Neuronal stem cell (in vitro differentiated cells): ENCODE measurements at regions not wholly inside any gene's neighbourhood (a gene's known extent, or its start where the extent isn't known, plus 50 kb on each side); places are given as distances from the start of the nearest gene placed in this dataset.
"Not testable (repeated sequence)": the region's sequence is repeated elsewhere in the genome, so short reads cannot be mapped to it uniquely, and the experiment has no call there.

Experiments used
- DNase-seq: peaks from one replicate; pipeline ENCODE4 v3.0.0-alpha.2; 2013; ENCODE audit warnings: low spot score
- H2AFZ ChIP-seq: one replicate; pipeline ENCODE4 v1.6.1; 2013; ENCODE audit warnings: mild to moderate bottlenecking, low read length, inconsistent platforms
- H2AK5ac ChIP-seq: 2 replicates; pipeline ENCODE4 v1.6.1; 2013; ENCODE audit warnings: low read depth, mild to moderate bottlenecking, inconsistent platforms, low read length, moderate library complexity, mixed read lengths
- H2BK120ac ChIP-seq: 2 replicates; pipeline ENCODE4 v1.6.1; 2013; ENCODE audit warnings: low read depth, mild to moderate bottlenecking, inconsistent platforms, low read length, moderate library complexity, mixed read lengths
- H2BK12ac ChIP-seq: one replicate; pipeline ENCODE4 v1.6.1; 2013; ENCODE audit warnings: low read length, inconsistent platforms
- H2BK15ac ChIP-seq: 2 replicates; pipeline ENCODE4 v1.6.1; 2013; ENCODE audit warnings: mild to moderate bottlenecking, low read length, inconsistent platforms, mixed read lengths
- H2BK5ac ChIP-seq: one replicate; pipeline ENCODE4 v1.6.1; 2013; ENCODE audit warnings: inconsistent platforms, mild to moderate bottlenecking, low read length, moderate library complexity
- H3K14ac ChIP-seq: one replicate; pipeline ENCODE4 v1.6.1; 2013; ENCODE audit warnings: low read length, inconsistent platforms
- H3K18ac ChIP-seq: 2 replicates; pipeline ENCODE4 v1.6.1; 2013; ENCODE audit warnings: low read length, inconsistent platforms
- H3K23ac ChIP-seq: 2 replicates; pipeline ENCODE4 v1.6.1; 2013; ENCODE audit warnings: low read depth, mild to moderate bottlenecking, mixed read lengths, low read length, inconsistent platforms; ENCODE audit not compliant: poor library complexity
- H3K27ac ChIP-seq: replicated peaks from 3 replicates; pipeline ENCODE4 v1.5.1; 2013; ENCODE audit warnings: low read length, inconsistent platforms
- H3K27me3 ChIP-seq, 3 experiments: 2 replicates each; pipeline ENCODE4 v1.6.1; 2013; ENCODE audit warnings: low read length in 3 of 3, mild to moderate bottlenecking in 2 of 3, inconsistent platforms in 1 of 3, low read depth in 1 of 3, mixed read lengths in 1 of 3, moderate library complexity in 1 of 3; ENCODE audit not compliant: control insufficient read depth in 3 of 3, insufficient read depth in 3 of 3
- H3K36me3 ChIP-seq, 2 donors: replicated peaks in 1 of 2; 2 replicates each; pipeline ENCODE4 v1.6.1; 2013; ENCODE audit warnings: low read length in 2 of 2; ENCODE audit not compliant: control insufficient read depth in 2 of 2, insufficient read depth in 2 of 2
- H3K4ac ChIP-seq: 2 replicates; pipeline ENCODE4 v1.6.1; 2013; ENCODE audit warnings: inconsistent platforms, mild to moderate bottlenecking, low read length, moderate library complexity
- H3K4me1 ChIP-seq, 2 donors: 1 replicate in 1 of 2; 2 replicates in 1 of 2; pipeline ENCODE4 v1.6.1; 2013; ENCODE audit warnings: low read length in 2 of 2, low read depth in 1 of 2; ENCODE audit not compliant: control insufficient read depth in 2 of 2, insufficient read depth in 1 of 2
- H3K4me2 ChIP-seq: one replicate; pipeline ENCODE4 v1.6.1; 2013; ENCODE audit warnings: mild to moderate bottlenecking, low read length, inconsistent platforms; ENCODE audit not compliant: insufficient read depth, poor library complexity, severe bottlenecking
- H3K4me3 ChIP-seq, 2 donors: 2 replicates each; pipeline ENCODE4 v1.5.1; 2013; ENCODE audit warnings: low read length in 2 of 2, mild to moderate bottlenecking in 2 of 2, inconsistent platforms in 1 of 2, moderate library complexity in 1 of 2
- H3K79me1 ChIP-seq: one replicate; pipeline ENCODE4 v1.6.1; 2013; ENCODE audit warnings: low read depth, mild to moderate bottlenecking, inconsistent platforms, low read length, moderate library complexity
- H3K9ac ChIP-seq: one replicate; pipeline ENCODE4 v1.6.1; 2013; ENCODE audit warnings: mild to moderate bottlenecking, low read depth, low read length, inconsistent platforms; ENCODE audit not compliant: poor library complexity
- H3K9me3 ChIP-seq, 2 donors: replicated peaks in 1 of 2; 2 replicates each; pipeline versions ENCODE3 to v1.6.1; 2013; ENCODE audit warnings: low read length in 2 of 2, mild to moderate bottlenecking in 2 of 2, inconsistent platforms in 1 of 2, low read depth in 1 of 2, mixed read lengths in 1 of 2, moderate library complexity in 1 of 2; ENCODE audit not compliant: control insufficient read depth in 2 of 2, insufficient read depth in 1 of 2
- H4K8ac ChIP-seq: one replicate; pipeline ENCODE4 v1.6.1; 2013; ENCODE audit warnings: low read depth, mild to moderate bottlenecking, inconsistent platforms, low read length, moderate library complexity
- H4K91ac ChIP-seq: one replicate; pipeline ENCODE4 v1.6.1; 2013; ENCODE audit warnings: low read length, low read depth, mild to moderate bottlenecking, inconsistent platforms; ENCODE audit not compliant: poor library complexity
- WGBS, 2 donors: extraction: QIAGEN DNeasy Blood & Tissue Kit; methylation state at CpG; one replicate each; pipeline ENCODE4 v1.1.7; 2013; ENCODE audit warnings: missing lambda C conversion rate in 2 of 2, mixed read lengths in 1 of 2; ENCODE audit not compliant: insufficient read length in 2 of 2, insufficient replicate concordance in 1 of 2; ENCODE audit errors: extremely low coverage in 2 of 2; 5-methylcytosine and 5-hydroxymethylcytosine counted together

GRCh38 chr6:119749335-119749734 is 399.8 kb upstream of the MAN1A1 start:
- Histone ChIP-seq H3K4me3 (no peak overlapping the region), H4K8ac (no peak overlapping the region), H3K9ac (no peak overlapping the region), H3K23ac (no peak overlapping the region), H3K27ac (no peak overlapping the region), H2BK120ac (no peak overlapping the region), H3K4me2 (no peak overlapping the region), H2BK5ac (no peak overlapping the region), H3K14ac (no peak overlapping the region), H3K4ac (no peak overlapping the region), H4K91ac (no peak overlapping the region), H3K9me3 (no peaks in the 10 kb centered on the region), H2AFZ (no peak overlapping the region), H3K4me1 (no peaks in the 10 kb centered on the region), H2BK12ac (no peak overlapping the region), H2AK5ac (no peak overlapping the region), H3K79me1 (no peaks in the 10 kb centered on the region), H2BK15ac (no peak overlapping the region), H3K18ac (no peak overlapping the region), H3K27me3 (no peaks in the 10 kb centered on the region), H3K36me3 (no peaks in the 10 kb centered on the region)
- no CpG with 5 or more reads among the region's 4 CpGs for WGBS, 2 donors
- DNase-seq, result no peak

GRCh38 chr6:119748535-119748934 is 399.0 kb upstream of the MAN1A1 start:
- H3K79me1 ChIP-seq, H3K27ac ChIP-seq, H2BK120ac ChIP-seq, H3K27me3 ChIP-seq, H2BK15ac ChIP-seq, H2AFZ ChIP-seq, H2BK12ac ChIP-seq, H3K4me3 ChIP-seq, H4K91ac ChIP-seq, H3K4me2 ChIP-seq, H3K23ac ChIP-seq, H3K18ac ChIP-seq, H3K4me1 ChIP-seq, H3K9ac ChIP-seq, H3K14ac ChIP-seq, H2BK5ac ChIP-seq, H3K4ac ChIP-seq, H3K36me3 ChIP-seq, H2AK5ac ChIP-seq, DNase-seq, H3K9me3 ChIP-seq, H4K8ac ChIP-seq: not testable (repeated sequence)
- WGBS, 2 donors, result no CpG with 5 or more reads among the region's 3 CpGs

GRCh38 chr6:119742188-119742803 is 392.7 kb upstream of the MAN1A1 start:
- no peak overlapping the region for H2BK15ac ChIP-seq
- no peak overlapping the region for H3K4me3 ChIP-seq
- H3K27me3 ChIP-seq, result no peaks in the 10 kb centered on the region
- H4K91ac ChIP-seq, result no peak overlapping the region
- DNase-seq, result peak; percentile 69
- H3K18ac ChIP-seq, result no peak overlapping the region
- H3K23ac ChIP-seq, result no peak overlapping the region
- no peak overlapping the region for H2BK12ac ChIP-seq
- H3K27ac ChIP-seq, result no peak overlapping the region
- H3K4me1 ChIP-seq, result peaks cover 0 to 2% of the 10 kb centered on the region in 2 donors
- no peaks in the 10 kb centered on the region for H3K36me3 ChIP-seq
- H2AFZ ChIP-seq, result no peak overlapping the region
- H2AK5ac ChIP-seq, result no peak overlapping the region
- H3K4me2 ChIP-seq, result no peak overlapping the region
- no peak overlapping the region for H3K14ac ChIP-seq
- no peak overlapping the region for H2BK120ac ChIP-seq
- no peak overlapping the region for H2BK5ac ChIP-seq
- H3K9me3 ChIP-seq, result no peaks in the 10 kb centered on the region
- H4K8ac ChIP-seq, result no peak overlapping the region
- no peaks in the 10 kb centered on the region for H3K79me1 ChIP-seq
- H3K4ac ChIP-seq, result no peak overlapping the region
- WGBS, 2 donors, result no CpG with 5 or more reads among the region's 6 CpGs
- no peak overlapping the region for H3K9ac ChIP-seq

GRCh38 chr6:119739769-119740168 is 390.2 kb upstream of the MAN1A1 start:
- Histone ChIP-seq H3K36me3 (no peaks in the 10 kb centered on the region), H3K79me1 (no peaks in the 10 kb centered on the region), H3K4me3 (no peak overlapping the region), H3K4me1 (peaks cover 2 to 8% of the 10 kb centered on the region in 2 donors), H3K9ac (no peak overlapping the region), H3K18ac (no peak overlapping the region), H3K14ac (no peak overlapping the region), H4K8ac (no peak overlapping the region), H2BK12ac (no peak overlapping the region), H2BK5ac (no peak overlapping the region), H3K23ac (no peak overlapping the region), H3K9me3 (no peaks in the 10 kb centered on the region), H3K4ac (no peak overlapping the region), H3K4me2 (no peak overlapping the region), H4K91ac (no peak overlapping the region), H2AK5ac (no peak overlapping the region), H3K27ac (no peak overlapping the region), H2BK120ac (no peak overlapping the region), H2BK15ac (no peak overlapping the region), H3K27me3 (no peaks in the 10 kb centered on the region), H2AFZ (no peak overlapping the region)
- no CpG with 5 or more reads among the region's 4 CpGs for WGBS, 2 donors
- DNase-seq, result no peak
